ENCODE measurements at regions not wholly inside any gene's neighbourhood (a gene's known extent, or its start where the extent isn't known, plus 50 kb on each side); places are given as distances from the start of the nearest gene placed in this dataset.

DNA sequence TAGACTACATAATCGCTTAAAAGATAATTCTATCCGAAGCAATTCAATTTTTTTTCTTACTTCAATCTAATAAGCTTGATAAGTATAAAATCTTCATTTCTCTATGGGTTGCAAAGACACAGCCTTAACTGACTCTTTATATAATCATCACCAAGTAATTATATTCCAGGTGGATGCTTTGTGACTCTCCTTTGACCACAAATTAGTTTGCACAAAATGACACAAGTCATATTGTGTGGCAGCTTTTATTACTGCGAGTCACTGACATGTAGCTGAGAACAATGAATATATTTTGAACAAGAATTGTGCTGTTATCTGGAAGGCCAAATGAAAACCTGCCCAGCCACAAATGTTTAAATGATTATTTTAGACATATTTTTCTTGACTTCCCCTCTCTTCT, 1727.8 kb downstream of the ARAP2 start:
- DNase-seq: no peak

DNA sequence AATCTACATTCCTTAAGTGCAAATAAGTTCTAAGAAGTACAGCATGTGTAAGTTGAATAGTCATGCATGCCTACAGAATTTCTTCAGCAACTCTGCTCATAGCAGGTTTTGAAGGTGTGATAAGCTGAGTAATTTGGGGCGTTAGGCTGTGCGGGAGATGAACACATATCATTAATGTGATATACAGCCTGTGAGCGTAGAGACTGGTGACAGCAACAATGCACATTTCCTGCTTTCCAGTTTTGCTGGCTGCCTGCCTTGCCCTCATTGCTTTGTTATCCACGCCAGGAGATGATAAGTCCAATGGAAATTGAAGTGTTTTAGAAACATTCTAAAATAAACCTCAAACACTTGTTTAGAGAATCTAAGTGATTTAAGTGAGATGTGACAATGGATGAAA, 1709.4 kb downstream of the ARAP2 start:
- DNase-seq: no peak

GRCh38 chr4:34566091-34566490, 1678.2 kb downstream of the ARAP2 start:
- no peak for DNase-seq

- no peak for DNase-seq
These were observed 1672.3 kb downstream of the ARAP2 start for GRCh38 chr4:34572026-34572425.

GRCh38 chr4:34615315-34615714, 1629.0 kb downstream of the ARAP2 start:
- DNase-seq: no peak

DNA sequence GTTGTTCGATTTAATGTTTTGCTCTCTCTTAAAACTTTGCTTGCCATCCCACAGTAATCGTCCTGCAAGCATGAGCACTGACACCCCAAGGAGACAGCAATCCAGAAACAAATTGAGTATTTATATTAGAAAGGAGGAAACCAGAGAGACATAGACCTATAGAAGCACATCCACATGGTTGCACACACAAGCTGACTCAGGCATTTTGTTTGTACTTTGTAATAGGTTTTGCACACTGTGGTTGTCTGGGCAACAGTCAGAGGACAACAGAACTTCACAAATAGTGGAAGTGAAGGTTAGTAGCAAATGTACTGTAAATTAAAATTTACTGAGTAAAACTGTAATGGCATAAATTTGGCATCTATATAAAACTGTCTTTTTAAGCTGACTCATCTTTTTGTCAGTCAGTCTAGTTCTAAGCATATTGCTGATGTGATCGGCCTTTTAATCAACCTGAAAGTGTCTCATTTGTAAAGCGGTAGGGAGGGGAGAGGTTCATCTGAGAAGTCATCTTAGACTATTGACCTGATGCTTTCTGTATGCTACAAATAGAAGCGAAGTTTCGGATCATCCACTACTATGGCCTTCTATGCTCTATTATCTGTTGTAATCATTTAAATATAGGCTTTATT, 1624.7 kb downstream of the ARAP2 start:
- DNase-seq: no peak

DNA sequence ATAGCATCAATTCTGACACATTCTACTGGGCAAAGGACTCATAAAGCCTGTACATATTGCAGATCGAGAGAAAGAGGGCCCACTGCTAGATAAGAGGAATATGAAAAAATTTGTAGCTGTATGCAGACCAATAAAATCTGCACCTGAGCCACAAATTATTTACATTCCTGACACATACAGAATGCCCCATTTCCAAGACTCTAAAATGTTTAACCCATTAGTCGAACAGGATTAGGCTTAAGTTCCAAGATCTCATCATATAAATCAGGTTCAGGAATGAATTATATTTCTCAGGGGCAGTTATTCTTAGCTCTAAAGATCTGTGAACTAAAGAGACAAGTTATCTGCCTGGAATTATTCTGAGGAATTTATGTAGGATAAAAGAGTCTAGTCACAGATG, 1615.8 kb downstream of the ARAP2 start:
- no peak for DNase-seq

DNA sequence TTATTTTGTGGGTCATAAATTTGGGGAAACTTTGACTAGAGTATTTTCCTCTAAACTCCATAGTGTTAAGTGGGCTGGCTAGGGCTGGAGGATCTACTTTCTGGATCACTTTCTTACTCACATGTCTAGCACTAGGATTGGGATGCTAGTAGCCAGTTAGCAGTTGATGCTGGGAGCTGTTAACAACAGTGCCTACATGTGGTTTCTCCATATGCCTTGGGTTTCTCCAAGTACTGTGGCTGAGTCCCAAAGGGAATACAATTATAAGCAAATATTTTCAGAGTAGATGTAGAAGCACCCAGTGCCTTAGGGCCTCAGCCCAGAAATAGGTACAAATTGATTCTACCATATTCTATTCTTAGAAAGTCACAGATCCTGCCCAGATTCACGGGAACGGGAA, 1614.9 kb downstream of the ARAP2 start:
- no peak for DNase-seq

DNA sequence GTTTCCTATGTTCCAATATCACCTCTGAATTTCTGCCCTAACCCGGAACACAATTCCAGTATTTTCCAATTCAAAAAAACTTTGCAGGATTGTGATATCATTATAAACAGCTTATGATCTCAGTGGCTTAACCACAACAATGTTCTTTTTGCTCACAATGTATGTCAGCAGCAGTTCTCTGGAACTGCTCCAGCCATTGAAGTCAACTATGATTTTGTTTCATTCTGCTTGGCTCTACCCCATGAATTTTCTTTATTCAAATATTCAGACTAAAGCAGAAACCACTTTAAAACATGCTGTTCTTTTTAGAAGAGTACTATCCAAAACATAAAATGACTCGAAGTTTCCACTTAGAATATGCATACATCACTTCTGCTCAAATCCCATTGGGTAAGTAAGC, 1611.1 kb downstream of the ARAP2 start:
- no peak for DNase-seq

DNA sequence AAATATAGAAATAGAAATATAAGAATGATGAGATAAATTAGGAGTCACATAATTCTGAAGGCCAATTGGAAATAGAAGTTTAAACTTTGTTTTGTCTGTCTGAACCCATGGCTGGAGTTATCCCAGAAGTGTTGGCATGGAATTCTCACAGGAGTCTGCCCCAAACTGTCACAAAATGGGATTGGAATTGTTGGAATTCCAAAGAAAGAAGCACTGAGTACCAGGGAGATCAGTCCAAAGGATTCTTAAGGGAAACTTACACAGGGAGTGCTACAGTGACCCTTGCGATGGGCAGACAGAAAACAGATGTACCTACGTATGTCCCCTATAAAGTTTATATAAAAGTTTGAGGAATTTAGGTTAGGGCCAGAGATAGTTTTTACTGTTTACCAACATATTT, 1607.7 kb downstream of the ARAP2 start:
- DNase-seq: no peak

DNA sequence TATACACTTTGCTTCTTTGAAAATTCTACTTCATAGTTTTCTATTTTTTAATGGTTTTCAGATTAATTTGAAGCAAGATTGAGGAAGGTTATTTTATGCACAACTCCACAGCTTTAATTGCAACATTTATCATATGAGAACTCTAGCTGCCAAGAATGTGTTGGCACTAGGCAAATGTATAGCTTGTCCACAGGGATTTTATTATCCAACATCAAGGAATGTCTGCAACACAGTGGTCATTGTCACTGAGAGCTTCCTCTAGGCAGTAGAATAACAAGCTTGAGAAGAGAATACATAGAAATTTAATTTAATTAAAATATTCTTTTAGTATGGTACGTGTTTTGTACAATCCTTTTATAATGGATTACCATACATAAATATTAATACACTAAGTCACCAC, 1600.8 kb downstream of the ARAP2 start:
- no peak for DNase-seq

DNA sequence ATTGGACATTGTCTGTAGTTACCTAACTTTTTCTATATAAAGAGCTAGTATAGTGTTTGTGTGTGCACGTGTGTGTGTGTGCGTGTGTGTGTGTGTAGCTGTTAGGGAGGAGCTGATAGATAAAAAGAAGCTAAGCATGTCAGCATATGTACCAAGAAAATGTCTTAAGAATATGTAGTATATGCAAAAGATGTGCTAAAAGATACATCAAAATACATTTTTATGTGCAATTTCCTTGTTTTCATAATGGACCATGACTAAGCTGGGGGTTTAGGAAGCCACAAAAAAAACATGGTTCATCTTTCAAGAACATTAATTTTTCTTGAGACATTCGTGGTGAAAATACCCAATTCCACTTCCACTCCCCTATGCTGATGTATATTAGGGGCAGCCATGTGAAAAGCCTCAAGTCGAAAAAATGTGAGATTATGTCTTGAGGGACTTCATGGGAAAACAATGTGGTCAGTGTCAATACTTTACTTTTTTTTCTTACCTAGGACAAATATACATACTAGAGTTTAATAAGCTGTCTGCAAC, 1599.7 kb downstream of the ARAP2 start:
- no peak for DNase-seq

DNA sequence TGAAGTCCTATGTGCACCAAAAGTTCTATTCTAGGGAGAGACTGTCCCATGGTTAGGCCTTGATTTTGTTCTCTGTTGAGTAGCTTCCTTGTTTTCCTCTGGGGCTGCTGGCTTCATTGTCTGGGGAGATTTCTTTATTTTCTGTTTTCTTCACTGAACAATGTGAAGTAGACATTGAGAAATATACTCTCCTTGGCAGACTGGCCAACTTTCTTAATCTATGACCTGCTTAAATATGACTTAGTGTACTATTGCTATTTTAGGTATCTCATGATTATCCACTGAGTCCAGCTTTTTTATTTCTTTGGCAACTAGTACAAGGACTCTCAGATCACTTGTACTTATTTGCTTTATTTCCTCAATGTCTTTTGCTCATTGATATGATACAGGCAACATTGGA, 1594.6 kb downstream of the ARAP2 start:
- DNase-seq: no peak

DNA sequence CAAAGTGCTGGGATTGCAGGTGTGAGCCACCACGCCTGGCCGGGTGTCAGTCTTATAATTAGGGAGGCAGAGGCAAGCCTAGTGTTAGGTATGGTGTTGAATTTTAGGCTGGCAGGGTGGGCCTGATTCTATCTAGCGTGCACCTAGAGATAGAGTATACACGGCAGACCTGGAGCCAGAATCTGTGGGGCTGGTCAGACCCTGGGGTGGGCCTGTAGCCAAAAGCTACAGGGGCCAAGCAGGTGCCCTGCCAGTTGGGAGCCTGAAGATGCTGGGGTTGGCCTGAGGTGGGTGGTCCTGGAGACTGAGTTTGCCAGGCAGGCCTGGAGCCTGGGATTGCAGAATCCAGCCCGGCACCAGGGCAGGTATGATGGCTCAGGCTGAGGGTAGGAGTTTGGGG, 1580.3 kb downstream of the ARAP2 start:
- DNase-seq: no peak

- DNase-seq: no peak
These were observed 1567.9 kb downstream of the ARAP2 start for GRCh38 chr4:34676400-34676799.

DNA sequence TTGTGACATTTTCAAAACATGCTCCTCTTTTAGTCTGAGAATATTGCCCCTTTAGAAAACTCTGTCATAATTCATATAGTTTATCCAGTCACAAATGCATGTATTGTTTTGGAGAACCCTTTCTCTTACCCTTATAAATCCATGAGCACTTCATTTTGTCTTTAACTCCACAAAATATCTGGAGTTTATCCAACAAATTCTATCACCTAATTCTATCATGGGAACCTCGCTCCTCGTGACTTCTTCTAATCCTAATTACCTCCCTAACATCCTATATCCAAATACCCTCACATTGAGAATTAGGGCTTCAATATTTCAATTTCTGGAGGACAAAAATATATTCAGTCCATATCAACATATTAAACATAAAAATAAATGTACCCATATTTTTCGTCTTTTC, 1565.9 kb downstream of the ARAP2 start:
- no peak for DNase-seq

- DNase-seq: no peak
These were observed 1565.1 kb downstream of the ARAP2 start for GRCh38 chr4:34679228-34679627.

- DNase-seq: no peak
These were observed 1534.8 kb downstream of the ARAP2 start for GRCh38 chr4:34709564-34709963.

DNA sequence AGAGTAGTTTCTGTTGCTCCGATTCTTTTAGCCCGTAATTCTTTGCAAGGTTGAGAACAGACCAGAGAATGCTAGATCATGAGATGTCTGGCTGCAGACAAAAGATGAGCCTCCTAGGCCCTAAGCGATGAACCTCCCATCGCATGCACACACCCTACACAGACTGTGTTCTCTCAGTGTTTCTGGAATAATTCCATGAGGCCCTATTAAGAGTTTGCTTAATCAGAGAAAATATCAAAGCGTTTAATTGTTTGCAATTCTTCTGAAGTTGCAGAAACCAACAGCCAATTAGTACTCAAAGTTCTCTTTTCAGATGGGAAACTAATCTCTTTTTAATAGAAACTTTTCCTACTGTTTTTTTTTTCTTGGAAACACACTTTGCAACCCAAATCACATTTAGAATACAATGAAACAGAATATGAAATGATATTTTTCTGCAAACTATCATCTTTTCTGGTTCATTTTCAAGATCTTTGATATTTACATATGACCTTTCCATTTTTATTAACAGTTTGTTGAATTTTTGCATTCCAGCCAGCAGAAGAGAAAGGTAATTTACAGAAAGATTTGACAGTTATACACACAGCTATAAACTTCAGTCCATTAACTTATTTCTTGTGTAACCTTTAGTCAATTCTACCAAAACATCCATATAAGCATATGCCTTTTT, 1525.6 kb downstream of the ARAP2 start:
- no peak for DNase-seq

- DNase-seq: no peak
These were observed 1523.7 kb downstream of the ARAP2 start for GRCh38 chr4:34720571-34720970.

DNA sequence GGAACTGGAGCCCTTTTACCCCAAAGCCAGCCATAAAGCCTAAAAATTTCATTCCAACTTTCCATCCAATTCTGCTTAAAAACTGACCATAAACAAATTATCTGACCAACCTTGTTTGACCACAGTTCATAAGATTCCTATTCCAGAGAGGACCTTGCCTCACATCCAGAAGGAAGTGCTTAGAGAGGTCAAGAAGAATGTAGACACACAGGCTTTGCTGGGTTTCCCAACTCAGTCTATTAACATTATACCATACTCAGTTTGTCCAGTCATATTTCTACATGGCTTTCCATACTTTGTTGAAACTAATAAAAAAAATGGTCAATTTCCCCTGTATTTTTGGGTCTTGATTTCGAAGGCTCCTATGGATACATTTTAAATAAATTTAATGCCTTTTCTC, 1522.5 kb downstream of the ARAP2 start:
- DNase-seq: no peak

GRCh38 chr4:34723605-34724004, 1520.7 kb downstream of the ARAP2 start:
- no peak for DNase-seq

- no peak for DNase-seq
These were observed 1519.8 kb downstream of the ARAP2 start for GRCh38 chr4:34724491-34724890.

DNA sequence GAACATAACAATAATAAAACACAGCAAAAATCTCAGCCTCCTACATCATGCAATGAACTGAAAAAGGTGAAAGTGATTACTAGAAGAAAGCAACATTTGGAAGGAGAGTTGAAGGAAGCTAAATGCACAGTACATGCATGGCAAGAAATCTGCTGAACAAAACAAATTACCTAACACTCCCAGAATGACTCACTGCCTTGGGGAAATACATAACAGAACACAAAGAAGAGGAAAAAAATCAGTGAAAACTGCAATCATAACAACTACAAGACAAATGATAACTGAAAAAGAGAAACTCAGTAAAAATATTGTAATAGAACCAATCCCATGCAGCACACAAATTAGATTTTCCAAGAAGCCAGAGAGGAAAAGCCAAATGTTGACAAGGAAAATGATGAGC, 1513.2 kb downstream of the ARAP2 start:
- no peak for DNase-seq

All from activated CD4-positive, CD25-positive, alpha-beta regulatory T cell (primary cell).